ENCODE measurements at regions not wholly inside any gene's neighbourhood (a gene's known extent, or its start where the extent isn't known, plus 50 kb on each side); places are given as distances from the start of the nearest gene placed in this dataset.

- DNase-seq = no peak
Observed at GRCh38 chr17:77343031-77343800, 202.4 kb downstream of the SEC14L1 start.

- no peak for DNase-seq
Observed at GRCh38 chr17:77344038-77344437, 203.3 kb downstream of the SEC14L1 start.

GRCh38 chr17:77345260-77345910, 204.6 kb downstream of the SEC14L1 start:
- no peak for DNase-seq

GRCh38 chr17:77346765-77347164, 206.0 kb downstream of the SEC14L1 start:
- no peak for DNase-seq

- DNase-seq = no peak
Observed at GRCh38 chr17:77347544-77347943, 206.8 kb downstream of the SEC14L1 start.

GRCh38 chr17:77349976-77350830, 209.4 kb downstream of the SEC14L1 start:
- no peak for DNase-seq

- DNase-seq = no peak
Observed at GRCh38 chr17:77352441-77352840, 211.7 kb downstream of the SEC14L1 start.

GRCh38 chr17:77352996-77353395, 212.2 kb downstream of the SEC14L1 start:
- DNase-seq = no peak

- DNase-seq = peak; percentile 40
Observed at GRCh38 chr17:77353684-77354419, 213.1 kb downstream of the SEC14L1 start.

- no peak for DNase-seq
Observed at GRCh38 chr17:77354420-77354669, 213.6 kb downstream of the SEC14L1 start.

GRCh38 chr17:77354670-77355455, 214.1 kb downstream of the SEC14L1 start:
- peak; percentile 78 for DNase-seq

- DNase-seq = peak; percentile 43
Observed at GRCh38 chr17:77356109-77356689, 215.4 kb downstream of the SEC14L1 start.

- DNase-seq = peak; percentile 53
Observed at GRCh38 chr17:77356690-77357201, 216.0 kb downstream of the SEC14L1 start.

GRCh38 chr17:77358801-77359200, 218.0 kb downstream of the SEC14L1 start:
- DNase-seq = no peak

- no peak for DNase-seq
Observed at GRCh38 chr17:77359236-77359635, 218.5 kb downstream of the SEC14L1 start.

GRCh38 chr17:77361986-77362620, 221.3 kb downstream of the SEC14L1 start:
- no peak for DNase-seq

- DNase-seq = peak; percentile 36
Observed at GRCh38 chr17:77363821-77364361, 223.1 kb downstream of the SEC14L1 start.

- DNase-seq = no peak
Observed at GRCh38 chr17:77364381-77364911, 223.7 kb downstream of the SEC14L1 start.

- DNase-seq = no peak
Observed at GRCh38 chr17:77364941-77365583, 224.3 kb downstream of the SEC14L1 start.
